Uterus (tissue), 2 donors: ENCODE measurements at regions not wholly inside any gene's neighbourhood (a gene's known extent, or its start where the extent isn't known, plus 50 kb on each side); places are given as distances from the start of the nearest gene placed in this dataset.

ENCODE experiments used
- CTCF ChIP-seq, 4 experiments: fragments of 200-600 bp in 2 of 4; fragments of 450-650 bp in 2 of 4; sonication (generic) in 2 of 4; IDR thresholded peaks; one replicate each; pipeline ENCODE4 v1.5.1; 2016 to 2019; ENCODE audit warnings: antibody characterized with exemption in 4 of 4, mild to moderate bottlenecking in 2 of 4, moderate library complexity in 1 of 4
- POLR2A ChIP-seq, 2 donors: fragments of 450-650 bp; IDR thresholded peaks; one replicate each; pipeline ENCODE4 v1.6.1; 2016; ENCODE audit warnings: antibody characterized with exemption in 2 of 2, mild to moderate bottlenecking in 1 of 2, moderate library complexity in 1 of 2

GRCh38 chr2:184190725-184191124 is 407.6 kb upstream of the ZNF804A start:
- no peak for TF ChIP-seq CTCF (IDR thresholded peaks at IDR 0.05)
- TF ChIP-seq POLR2A (IDR thresholded peaks at IDR 0.05): no peak
